Fibroblast of lung (primary cell): ENCODE measurements at regions not wholly inside any gene's neighbourhood (a gene's known extent, or its start where the extent isn't known, plus 50 kb on each side); places are given as distances from the start of the nearest gene placed in this dataset.

Experiments used
- DNase-seq, 2 donors: peaks; one replicate each; pipeline versions ENCODE4 v3.0.0 to v3.0.0-alpha.2; 2010; ENCODE audit warnings: low read depth in 2 of 2
- H2AFZ ChIP-seq: 2 replicates; pipeline ENCODE4 v1.5.1; 2012; ENCODE audit warnings: low read length, control low read depth, inconsistent platforms
- H3K27ac ChIP-seq: 2 replicates; pipeline ENCODE4 v1.5.1; 2011; ENCODE audit warnings: low read length, control low read depth; ENCODE audit not compliant: insufficient read depth
- H3K27me3 ChIP-seq: 2 replicates; pipeline ENCODE4 v1.5.1; 2011; ENCODE audit warnings: mild to moderate bottlenecking, low read length; ENCODE audit not compliant: control insufficient read depth, insufficient read depth
- H3K36me3 ChIP-seq: 2 replicates; pipeline ENCODE4 v1.5.1; 2011; ENCODE audit warnings: low read length; ENCODE audit not compliant: control insufficient read depth, insufficient read depth
- H3K4me1 ChIP-seq: 2 replicates; pipeline ENCODE4 v1.5.1; 2011; ENCODE audit warnings: low read length; ENCODE audit not compliant: control insufficient read depth, insufficient read depth; ENCODE audit errors: extremely low read depth
- H3K4me2 ChIP-seq: 2 replicates; pipeline ENCODE4 v1.5.1; 2011; ENCODE audit warnings: low read length, control low read depth; ENCODE audit not compliant: insufficient read depth; ENCODE audit errors: extremely low read depth
- H3K4me3 ChIP-seq, 4 experiments: fragments of 200-600 bp in 1 of 4; sonication (generic) in 1 of 4; replicated peaks in 1 of 4; 2 replicates each; pipeline ENCODE4 v1.5.1; 2011 to 2016; ENCODE audit warnings: low read length in 4 of 4, low read depth in 3 of 4, mild to moderate bottlenecking in 3 of 4, control low read depth in 2 of 4, inconsistent platforms in 1 of 4, mixed read lengths in 1 of 4; ENCODE audit not compliant: insufficient read depth in 1 of 4; ENCODE audit errors: control extremely low read depth in 1 of 4
- H3K79me2 ChIP-seq: 2 replicates; pipeline ENCODE4 v1.5.1; 2012; ENCODE audit warnings: mild to moderate bottlenecking, low read length, inconsistent platforms; ENCODE audit not compliant: control insufficient read depth, insufficient read depth
- H3K9ac ChIP-seq: 2 replicates; pipeline ENCODE4 v1.5.1; 2011; ENCODE audit warnings: mild to moderate bottlenecking, low read length, control low read depth; ENCODE audit not compliant: insufficient read depth
- H3K9me3 ChIP-seq: 2 replicates; pipeline ENCODE4 v1.5.1; 2012; ENCODE audit warnings: low read depth, low read length; ENCODE audit not compliant: control insufficient read depth, insufficient read depth
- H4K20me1 ChIP-seq: 2 replicates; pipeline ENCODE4 v1.5.1; 2011; ENCODE audit warnings: low read length; ENCODE audit not compliant: control insufficient read depth, insufficient read depth; ENCODE audit errors: extremely low read depth
- CTCF ChIP-seq, 2 donors: IDR thresholded peaks in 1 of 2; conservative IDR thresholded peaks in 1 of 2; 1 replicate in 1 of 2; 2 replicates in 1 of 2; pipeline ENCODE4 v1.5.1; 2011 to 2012; ENCODE audit warnings: low read length in 2 of 2, control low read depth in 1 of 2, inconsistent platforms in 1 of 2, low read depth in 1 of 2, mild to moderate bottlenecking in 1 of 2
- EZH2 ChIP-seq: IDR thresholded peaks from 2 replicates; pipeline ENCODE4 v1.5.1; 2012; ENCODE audit warnings: low read length, control low read depth, mild to moderate bottlenecking; ENCODE audit errors: missing control alignments

- Histone ChIP-seq H3K36me3 (no peaks in the 10 kb centered on the region), H3K4me2 (no peak overlapping the region), H4K20me1 (no peaks in the 10 kb centered on the region), H3K27me3 (no peaks in the 10 kb centered on the region), H3K27ac (no peak overlapping the region), H2AFZ (no peak overlapping the region), H3K4me1 (peaks cover 16% of the 10 kb centered on the region), H3K4me3 (no peak overlapping the region), H3K9ac (no peak overlapping the region), H3K9me3 (no peaks in the 10 kb centered on the region), H3K79me2 (no peaks in the 10 kb centered on the region)
- no peak for DNase-seq
- no peak for TF ChIP-seq EZH2
- TF ChIP-seq CTCF (conservative IDR thresholded peaks at IDR 0.05 in 1 of 2, IDR thresholded peaks at IDR 0.05 in 1 of 2; ENCODE audit: low read depth in 1 of 2, low read length in 2 of 2): no peak
Observed at GRCh38 chr6:105808571-105808970, 277.6 kb upstream of the PRDM1 start.

GRCh38 chr6:105807905-105808304 is 278.2 kb upstream of the PRDM1 start:
- H3K27me3 ChIP-seq: no peaks in the 10 kb centered on the region
- H3K9me3 ChIP-seq: no peaks in the 10 kb centered on the region
- no peak for DNase-seq
- H3K4me2 ChIP-seq: no peak overlapping the region
- H3K36me3 ChIP-seq: no peaks in the 10 kb centered on the region
- H4K20me1 ChIP-seq: no peaks in the 10 kb centered on the region
- no peak overlapping the region for H2AFZ ChIP-seq
- no peak for TF ChIP-seq CTCF (conservative IDR thresholded peaks at IDR 0.05 in 1 of 2, IDR thresholded peaks at IDR 0.05 in 1 of 2; ENCODE audit: low read depth in 1 of 2, low read length in 2 of 2)
- no peak for TF ChIP-seq EZH2
- no peaks in the 10 kb centered on the region for H3K79me2 ChIP-seq
- no peak overlapping the region for H3K9ac ChIP-seq
- no peak overlapping the region for H3K27ac ChIP-seq
- no peak overlapping the region for H3K4me3 ChIP-seq
- peaks cover 16% of the 10 kb centered on the region for H3K4me1 ChIP-seq

GRCh38 chr6:105806486-105806920 is 279.6 kb upstream of the PRDM1 start:
- H3K4me1 ChIP-seq: peaks cover 16% of the 10 kb centered on the region
- H3K36me3 ChIP-seq: no peaks in the 10 kb centered on the region
- no peaks in the 10 kb centered on the region for H3K9me3 ChIP-seq
- no peaks in the 10 kb centered on the region for H4K20me1 ChIP-seq
- no peaks in the 10 kb centered on the region for H3K79me2 ChIP-seq
- H3K27me3 ChIP-seq: no peaks in the 10 kb centered on the region
- H3K4me2 ChIP-seq: no peak overlapping the region
- no peak overlapping the region for H3K27ac ChIP-seq
- H3K9ac ChIP-seq: no peak overlapping the region
- no peak overlapping the region for H3K4me3 ChIP-seq
- peak; percentile 43 to 76 for DNase-seq
- TF ChIP-seq CTCF (conservative IDR thresholded peaks at IDR 0.05 in 1 of 2, IDR thresholded peaks at IDR 0.05 in 1 of 2; ENCODE audit: low read depth in 1 of 2, low read length in 2 of 2) (no peak), EZH2 (no peak)
- no peak overlapping the region for H2AFZ ChIP-seq
